OCI-LY7 (cell line): ENCODE measurements at regions not wholly inside any gene's neighbourhood (a gene's known extent, or its start where the extent isn't known, plus 50 kb on each side); places are given as distances from the start of the nearest gene placed in this dataset.

Experiments
- BruUV-seq: library from RNA; stranded (reverse); fragments of 400-500 nt; replicated peaks from 2 replicates; lab custom pipeline; 2021; lab: Mats Ljungman, UMichigan
- CTCF ChIA-PET: fragments of 300-600 bp; sonication (Branson Sonifier 250); formaldehyde crosslinking; loops from one replicate; lab custom pipeline; 2022; ENCODE audit warnings: antibody characterized with exemption; ENCODE audit not compliant: unreplicated experiment; lab: Charles Lee
- POLR2A ChIA-PET: fragments of 300-600 bp; sonication (Branson Sonifier 250); formaldehyde crosslinking; loops from one replicate; lab custom pipeline; 2022; ENCODE audit warnings: antibody characterized with exemption; lab: Charles Lee
- DNase-seq: peaks from one replicate; pipeline ENCODE4 v3.0.0-alpha.2; 2015; ENCODE audit warnings: low spot score
- H2AFZ ChIP-seq: fragments of 200-600 bp; sonication (generic), shearing (Covaris generic); 2 replicates; pipeline ENCODE4 v1.6.1; 2014; ENCODE audit warnings: mild to moderate bottlenecking, antibody characterized with exemption, low read length, moderate library complexity
- H3K27ac ChIP-seq: fragments of 200-600 bp; sonication (generic); 2 replicates; pipeline ENCODE4 v1.5.1; 2014; ENCODE audit warnings: mixed run types, low read depth, mild to moderate bottlenecking, moderate library complexity, low read length, inconsistent platforms; ENCODE audit not compliant: poor library complexity, severe bottlenecking
- H3K36me3 ChIP-seq: fragments of 200-600 bp; sonication (generic); 2 replicates; pipeline ENCODE4 v1.6.1; 2014; ENCODE audit warnings: mild to moderate bottlenecking, antibody characterized with exemption, low read length, moderate library complexity, mixed read lengths; ENCODE audit not compliant: insufficient read depth
- H3K4me1 ChIP-seq: fragments of 200-600 bp; sonication (generic); 2 replicates; pipeline ENCODE4 v1.5.1; 2014; ENCODE audit warnings: mild to moderate bottlenecking, low read length; ENCODE audit not compliant: insufficient read depth, poor library complexity, severe bottlenecking
- H3K4me2 ChIP-seq: fragments of 200-600 bp; sonication (generic); 2 replicates; pipeline ENCODE4 v1.6.1; 2014; ENCODE audit warnings: mild to moderate bottlenecking, low read length
- H3K4me3 ChIP-seq: fragments of 200-600 bp; sonication (generic); 2 replicates; pipeline ENCODE4 v1.5.1; 2014; ENCODE audit warnings: mild to moderate bottlenecking, low read depth, low read length; ENCODE audit not compliant: poor library complexity, severe bottlenecking
- H3K79me2 ChIP-seq: fragments of 200-600 bp; sonication (generic); 2 replicates; pipeline ENCODE4 v1.6.1; 2016; ENCODE audit warnings: low read depth, mild to moderate bottlenecking, low read length, moderate library complexity, mixed read lengths; ENCODE audit not compliant: insufficient read depth
- H3K9me2 ChIP-seq: fragments of 200-600 bp; sonication (generic); 2 replicates; pipeline ENCODE4 v1.6.1; 2016; ENCODE audit warnings: mild to moderate bottlenecking, low read length, mixed read lengths; ENCODE audit not compliant: insufficient read depth
- H3K9me3 ChIP-seq: fragments of 200-600 bp; sonication (generic); 2 replicates; pipeline ENCODE4 v1.6.1; 2014; ENCODE audit warnings: mild to moderate bottlenecking, mixed run types, low read length, mixed read lengths
- H4K20me1 ChIP-seq: fragments of 200-600 bp; sonication (generic); 2 replicates; pipeline ENCODE4 v1.6.1; 2014; ENCODE audit warnings: mild to moderate bottlenecking, antibody characterized with exemption, low read length, moderate library complexity, mixed read lengths; ENCODE audit not compliant: insufficient read depth
- CTCF ChIP-seq: fragments of 200-600 bp; sonication (generic); conservative IDR thresholded peaks from 2 replicates; pipeline ENCODE4 v1.5.1; 2014; ENCODE audit warnings: mild to moderate bottlenecking, antibody characterized with exemption, low read length, moderate library complexity, mixed read lengths
- EZH2phosphoT487 ChIP-seq: fragments of 200-600 bp; sonication (generic); IDR thresholded peaks from 2 replicates; pipeline ENCODE4 v1.6.1; 2018; ENCODE audit warnings: low read depth, borderline replicate concordance, mild to moderate bottlenecking, mixed run types, antibody characterized with exemption, low read length, moderate library complexity, mixed read lengths
- intact Hi-C: fragments of 100-400 bp; cut with micrococcal nuclease; formaldehyde crosslinking; loops from one replicate; pipeline ENCODE4 v1.10.0; 2022; ENCODE audit not compliant: unreplicated experiment

- H3K4me1 ChIP-seq: no peaks in the 10 kb centered on the region
- no peak overlapping the region for H3K4me3 ChIP-seq
- H3K79me2 ChIP-seq: no peaks in the 10 kb centered on the region
- H4K20me1 ChIP-seq: no peaks in the 10 kb centered on the region
- intact Hi-C loops: no loop called here
- H2AFZ ChIP-seq: no peak overlapping the region
- H3K9me2 ChIP-seq: no peaks in the 10 kb centered on the region
- ChIA-PET POLR2A (no interaction called here), CTCF (no interaction called here)
- no peak for TF ChIP-seq EZH2phosphoT487
- no peak for TF ChIP-seq CTCF
- H3K4me2 ChIP-seq: no peak overlapping the region
- no peak for DNase-seq
- no peak overlapping the region for H3K27ac ChIP-seq
- no peaks in the 10 kb centered on the region for H3K9me3 ChIP-seq
- no TSS peak for BruUV-seq
- no peaks in the 10 kb centered on the region for H3K36me3 ChIP-seq
Observed at GRCh38 chrX:39322496-39322895, 521.2 kb downstream of the MID1IP1 start.

- ChIA-PET POLR2A (no interaction called here), CTCF (no interaction called here)
- no peak for TF ChIP-seq EZH2phosphoT487
- no peak for TF ChIP-seq CTCF
- Histone ChIP-seq H3K27ac (no peak overlapping the region), H3K79me2 (no peaks in the 10 kb centered on the region), H3K4me3 (no peak overlapping the region), H3K9me3 (no peaks in the 10 kb centered on the region), H3K4me1 (no peaks in the 10 kb centered on the region), H3K36me3 (no peaks in the 10 kb centered on the region), H3K9me2 (no peaks in the 10 kb centered on the region), H4K20me1 (no peaks in the 10 kb centered on the region), H2AFZ (no peak overlapping the region), H3K4me2 (no peak overlapping the region)
- intact Hi-C loops: no loop called here
- no peak for DNase-seq
- BruUV-seq: no TSS peak
Observed at GRCh38 chrX:39324233-39324930, 523.1 kb downstream of the MID1IP1 start.

- no peak for TF ChIP-seq CTCF
- no peak for TF ChIP-seq EZH2phosphoT487
- POLR2A ChIA-PET: interaction anchor here (0.6 kb wide), 1 partner anchor 195 kb away, joined by 3 read pairs; no protein-coding TSS in a partner anchor
- Histone ChIP-seq H3K4me1 (no peaks in the 10 kb centered on the region), H3K4me3 (no peak overlapping the region), H3K4me2 (no peak overlapping the region), H3K79me2 (no peaks in the 10 kb centered on the region), H3K27ac (no peak overlapping the region), H3K9me2 (no peaks in the 10 kb centered on the region), H2AFZ (no peak overlapping the region), H3K36me3 (no peaks in the 10 kb centered on the region), H4K20me1 (no peaks in the 10 kb centered on the region), H3K9me3 (no peaks in the 10 kb centered on the region)
- CTCF ChIA-PET: no interaction called here
- intact Hi-C loops: no loop called here
- no TSS peak for BruUV-seq
- no peak for DNase-seq
Observed at GRCh38 chrX:39327255-39327654, 526.0 kb downstream of the MID1IP1 start.
